Activated CD8-positive, alpha-beta T cell treated with anti-CD3 and anti-CD28 coated beads, Interleukin-2, amount 10 ng/mL, durations not matched to agents 7 days and 5 days (primary cell): ENCODE measurements at regions not wholly inside any gene's neighbourhood (a gene's known extent, or its start where the extent isn't known, plus 50 kb on each side); places are given as distances from the start of the nearest gene placed in this dataset.

ENCODE experiments used
- ATAC-seq: fragments of 150-1000 bp; cut with Tn5 transposase; one replicate; pipeline ENCODE4 v1.10.0; 2021; ENCODE audit warnings: moderate library complexity
- CTCF ChIA-PET: fragments of 350-600 bp; sonication (Branson Sonifier 250); formaldehyde crosslinking; loops from one replicate; lab custom pipeline; 2021; ENCODE audit warnings: antibody characterized with exemption; lab: Charles Lee
- POLR2A ChIA-PET: fragments of 350-600 bp; sonication (Branson Sonifier 250); formaldehyde crosslinking; loops from one replicate; lab custom pipeline; 2021; ENCODE audit warnings: antibody characterized with exemption; lab: Charles Lee
- DNase-seq: peaks from one replicate; pipeline ENCODE4 v3.0.0-alpha.2; 2020
- H3K27ac Mint-ChIP-seq: one replicate; pipeline ENCODE4 v1.8.0; 2021; ENCODE audit warnings: mild to moderate bottlenecking, mixed read lengths
- H3K27me3 Mint-ChIP-seq: one replicate; pipeline ENCODE4 v1.8.0; 2021; ENCODE audit warnings: low read depth, mixed read lengths
- H3K36me3 Mint-ChIP-seq: one replicate; pipeline ENCODE4 v1.8.0; 2021; ENCODE audit warnings: low read depth, mixed read lengths
- H3K4me1 Mint-ChIP-seq: one replicate; pipeline ENCODE4 v1.8.0; 2021; ENCODE audit warnings: low read depth, mixed read lengths
- H3K4me3 Mint-ChIP-seq: one replicate; pipeline ENCODE4 v1.8.0; 2021; ENCODE audit warnings: mild to moderate bottlenecking, mixed read lengths
- H3K9me3 Mint-ChIP-seq: one replicate; pipeline ENCODE4 v1.8.0; 2022; ENCODE audit warnings: mixed read lengths; ENCODE audit not compliant: insufficient read depth

DNA sequence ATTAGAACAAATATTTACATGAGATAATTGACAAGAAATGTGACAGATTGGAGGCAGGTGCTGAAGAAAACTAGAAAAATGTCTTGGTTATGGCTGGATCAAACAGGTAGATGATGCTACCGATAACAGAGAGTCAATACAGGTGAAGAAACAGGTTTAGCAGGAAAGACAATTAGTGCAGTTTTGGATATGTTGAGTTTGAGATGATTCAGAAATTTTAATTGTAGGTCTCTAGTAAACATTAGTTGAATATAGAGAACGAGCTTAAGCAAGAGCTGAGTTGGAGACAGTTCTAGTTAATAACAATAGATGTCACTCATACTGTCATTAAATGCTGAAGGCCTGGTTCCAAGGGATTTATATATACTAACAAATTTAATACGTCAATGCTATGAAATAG, 524.4 kb downstream of the NSUN3 start:
- H3K4me1 Mint-ChIP-seq, result no peaks in the 10 kb centered on the region
- H3K9me3 Mint-ChIP-seq, result no peaks in the 10 kb centered on the region
- DNase-seq (no peak), ATAC-seq (no peak)
- ChIA-PET CTCF (no interaction called here), POLR2A (no interaction called here)
- no peaks in the 10 kb centered on the region for H3K27me3 Mint-ChIP-seq
- H3K27ac Mint-ChIP-seq, result no peak overlapping the region
- H3K36me3 Mint-ChIP-seq, result no peaks in the 10 kb centered on the region
- no peak overlapping the region for H3K4me3 Mint-ChIP-seq

DNA sequence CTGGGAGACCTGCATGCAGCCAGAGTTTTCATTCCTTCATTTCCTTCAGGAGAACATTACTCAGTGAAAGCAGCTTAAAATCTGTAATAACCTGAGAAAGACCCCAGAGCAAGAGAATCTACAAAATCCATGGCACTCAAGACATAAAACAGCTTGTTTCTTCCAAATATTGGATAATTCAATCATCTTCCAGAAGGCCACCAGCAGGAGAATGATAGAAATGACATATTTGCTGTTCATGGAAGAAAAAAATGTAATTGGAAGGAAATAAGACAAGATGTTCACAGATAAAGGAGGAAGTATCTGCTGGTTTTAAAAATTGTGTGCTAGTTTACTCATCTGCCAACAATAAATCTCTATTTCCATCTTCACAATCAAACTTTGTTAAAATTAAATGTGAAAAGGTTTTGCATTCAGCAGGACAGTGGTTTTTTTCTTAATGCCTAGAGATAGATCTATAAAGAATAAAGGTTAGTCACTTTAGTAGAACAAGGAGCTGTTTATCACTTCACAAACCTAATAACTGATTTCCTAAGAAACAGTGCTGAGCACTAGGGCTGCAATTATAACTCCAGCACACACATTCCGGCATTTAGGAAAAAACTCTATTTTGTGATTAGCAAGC, 530.8 kb downstream of the NSUN3 start:
- ChIA-PET CTCF (no interaction called here), POLR2A (no interaction called here)
- H3K4me1 Mint-ChIP-seq, result no peaks in the 10 kb centered on the region
- no peak overlapping the region for H3K4me3 Mint-ChIP-seq
- H3K36me3 Mint-ChIP-seq, result no peaks in the 10 kb centered on the region
- no peaks in the 10 kb centered on the region for H3K27me3 Mint-ChIP-seq
- H3K27ac Mint-ChIP-seq, result no peak overlapping the region
- H3K9me3 Mint-ChIP-seq, result peaks cover 3% of the 10 kb centered on the region
- DNase-seq (no peak), ATAC-seq (no peak)

DNA sequence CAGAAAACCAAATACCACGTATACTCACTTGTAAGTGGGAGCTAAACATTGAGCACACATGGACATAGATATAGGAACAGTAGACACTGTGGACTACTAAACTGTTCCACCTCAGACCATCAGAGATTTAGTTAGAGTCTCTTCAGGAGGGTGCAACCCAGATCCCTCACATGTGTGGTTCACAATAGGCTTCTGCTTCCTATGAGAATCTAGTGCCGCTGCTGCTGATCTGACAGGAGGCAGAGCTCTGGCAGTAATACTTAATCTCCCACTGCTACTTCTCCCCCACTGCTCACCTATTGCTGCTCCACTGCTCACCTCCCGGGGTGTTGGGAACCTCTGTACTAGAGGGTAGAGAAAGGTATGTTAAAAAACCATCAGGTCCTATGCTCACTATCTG, 533.3 kb downstream of the NSUN3 start:
- Mint-ChIP-seq H3K4me3 (no peak overlapping the region), H3K27ac (no peak overlapping the region), H3K36me3 (no peaks in the 10 kb centered on the region), H3K9me3 (peaks cover 3% of the 10 kb centered on the region), H3K4me1 (no peaks in the 10 kb centered on the region), H3K27me3 (no peaks in the 10 kb centered on the region)
- CTCF ChIA-PET, result no interaction called here
- POLR2A ChIA-PET, result no interaction called here
- DNase-seq (no peak), ATAC-seq (no peak)

DNA sequence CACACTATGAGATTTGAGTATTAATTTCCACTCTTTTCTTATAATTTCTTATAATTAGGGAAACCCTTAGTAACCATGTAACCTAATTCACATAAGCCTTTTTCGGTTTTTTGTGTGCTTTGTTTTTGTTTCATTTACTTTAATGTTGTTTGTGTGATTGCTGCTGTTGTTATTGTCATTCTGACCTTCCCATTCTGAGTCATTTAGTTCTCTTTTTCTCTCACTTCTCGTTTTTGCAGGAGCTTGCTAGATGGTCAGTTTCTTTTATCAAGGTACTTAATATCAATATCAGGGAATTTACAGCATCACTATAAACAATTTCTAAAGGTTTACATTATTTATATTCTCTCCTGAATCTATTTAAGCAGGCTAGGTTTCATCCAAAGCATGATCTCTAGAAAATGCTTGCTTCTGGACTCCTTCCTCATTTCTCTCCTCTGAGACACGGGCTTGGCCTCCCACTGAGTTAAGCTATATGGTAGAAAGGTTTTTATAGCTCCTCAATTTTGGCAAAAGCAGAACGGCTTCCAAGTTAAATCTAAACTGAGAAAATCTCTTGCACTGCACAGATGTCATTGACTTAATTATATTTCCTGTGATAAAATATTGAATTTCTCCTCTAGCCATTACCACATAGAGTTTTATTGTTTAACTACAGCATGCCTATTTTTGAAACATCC, 534.2 kb downstream of the NSUN3 start:
- Mint-ChIP-seq H3K27me3 (no peaks in the 10 kb centered on the region), H3K36me3 (no peaks in the 10 kb centered on the region), H3K4me3 (no peak overlapping the region), H3K27ac (no peak overlapping the region), H3K9me3 (peaks cover 3% of the 10 kb centered on the region), H3K4me1 (no peaks in the 10 kb centered on the region)
- POLR2A ChIA-PET, result no interaction called here
- no peak for DNase-seq
- ATAC-seq, result no peak
- CTCF ChIA-PET, result no interaction called here

DNA sequence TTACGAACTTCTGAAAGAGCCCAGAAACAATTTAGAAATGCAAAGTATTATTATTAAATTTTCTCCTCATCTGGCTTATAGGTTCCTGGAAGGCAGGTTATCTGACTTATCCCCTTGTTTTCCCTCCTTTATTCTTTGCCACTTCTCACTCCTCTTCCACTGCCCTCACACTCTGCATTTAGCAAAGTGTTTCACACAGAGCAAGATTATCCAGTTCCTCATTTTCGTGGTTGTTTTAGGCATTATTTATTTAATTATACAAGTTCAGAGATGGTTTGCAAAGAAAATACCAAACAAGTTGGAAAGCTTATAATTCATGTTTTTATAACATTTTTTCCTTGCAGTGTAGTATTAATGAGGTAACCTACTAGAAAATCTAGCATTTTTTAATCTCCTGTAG, 544.9 kb downstream of the NSUN3 start:
- no peaks in the 10 kb centered on the region for H3K27me3 Mint-ChIP-seq
- no peak overlapping the region for H3K4me3 Mint-ChIP-seq
- ChIA-PET CTCF (no interaction called here), POLR2A (no interaction called here)
- no peaks in the 10 kb centered on the region for H3K36me3 Mint-ChIP-seq
- H3K27ac Mint-ChIP-seq, result no peak overlapping the region
- H3K9me3 Mint-ChIP-seq, result no peaks in the 10 kb centered on the region
- ATAC-seq (no peak), DNase-seq (no peak)
- no peaks in the 10 kb centered on the region for H3K4me1 Mint-ChIP-seq

DNA sequence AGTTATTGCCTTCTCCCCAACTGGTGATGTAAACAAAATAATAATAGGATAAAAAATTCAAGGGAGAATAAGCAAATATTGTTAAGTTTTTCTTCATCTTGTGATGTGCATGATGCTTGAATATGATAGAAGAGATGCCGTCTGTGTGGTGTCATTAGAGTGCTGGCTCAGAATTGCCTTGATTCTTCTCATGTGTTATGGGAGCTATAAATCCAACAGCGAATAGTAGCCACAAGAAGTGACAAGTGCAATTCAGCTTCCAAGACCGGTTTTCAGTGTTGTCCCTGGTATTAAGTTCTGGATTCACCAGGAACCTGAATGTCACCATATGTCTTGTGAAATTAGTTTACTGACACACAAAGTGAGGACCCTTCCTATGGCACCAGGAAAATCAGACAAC, 547.0 kb downstream of the NSUN3 start:
- DNase-seq, result no peak
- Mint-ChIP-seq H3K9me3 (no peaks in the 10 kb centered on the region), H3K4me3 (no peak overlapping the region), H3K36me3 (no peaks in the 10 kb centered on the region), H3K27me3 (no peaks in the 10 kb centered on the region), H3K27ac (no peak overlapping the region), H3K4me1 (no peaks in the 10 kb centered on the region)
- no peak for ATAC-seq
- POLR2A ChIA-PET, result no interaction called here
- CTCF ChIA-PET, result no interaction called here

DNA sequence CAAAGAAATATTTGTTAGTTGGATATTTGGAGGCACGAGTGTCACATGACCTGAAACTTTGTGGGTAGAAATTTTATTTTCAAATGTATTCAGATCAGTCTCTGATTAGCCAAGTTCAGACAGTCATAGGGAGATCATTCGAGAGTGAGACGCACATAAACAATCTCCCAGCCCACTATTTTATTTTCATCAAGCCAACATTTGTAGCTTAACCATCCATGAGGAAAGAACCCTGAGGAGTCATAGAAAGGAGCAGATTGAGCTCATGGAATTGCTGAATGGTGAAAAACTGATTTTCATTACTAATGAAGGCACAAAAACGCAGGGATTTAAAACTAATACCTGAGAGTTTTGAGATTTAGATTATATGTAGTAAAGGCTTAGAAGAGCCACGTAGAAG, 548.7 kb downstream of the NSUN3 start:
- DNase-seq (no peak), ATAC-seq (no peak)
- Mint-ChIP-seq H3K27ac (no peak overlapping the region), H3K4me3 (no peak overlapping the region), H3K36me3 (no peaks in the 10 kb centered on the region), H3K4me1 (no peaks in the 10 kb centered on the region), H3K9me3 (no peaks in the 10 kb centered on the region), H3K27me3 (no peaks in the 10 kb centered on the region)
- ChIA-PET POLR2A (no interaction called here), CTCF (no interaction called here)

DNA sequence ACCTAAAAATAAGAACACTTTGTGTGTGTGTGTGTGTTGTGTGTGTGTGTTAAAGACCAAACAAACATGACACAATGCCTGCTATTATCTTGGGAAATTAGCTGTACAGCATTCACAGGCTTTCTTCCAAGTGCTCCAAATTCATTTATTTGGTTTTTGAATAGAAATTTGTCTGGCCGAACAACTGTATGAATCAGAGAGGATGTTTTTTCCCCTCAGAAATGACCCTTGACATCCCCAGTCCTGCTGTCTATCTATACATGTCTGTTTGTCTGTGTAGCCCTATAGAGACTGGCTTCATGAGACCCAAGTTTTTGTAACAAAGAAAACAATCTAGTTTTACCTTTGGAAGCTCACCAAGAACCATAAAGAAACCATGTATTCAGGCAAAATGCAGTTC, 549.8 kb downstream of the NSUN3 start:
- CTCF ChIA-PET, result no interaction called here
- POLR2A ChIA-PET, result no interaction called here

DNA sequence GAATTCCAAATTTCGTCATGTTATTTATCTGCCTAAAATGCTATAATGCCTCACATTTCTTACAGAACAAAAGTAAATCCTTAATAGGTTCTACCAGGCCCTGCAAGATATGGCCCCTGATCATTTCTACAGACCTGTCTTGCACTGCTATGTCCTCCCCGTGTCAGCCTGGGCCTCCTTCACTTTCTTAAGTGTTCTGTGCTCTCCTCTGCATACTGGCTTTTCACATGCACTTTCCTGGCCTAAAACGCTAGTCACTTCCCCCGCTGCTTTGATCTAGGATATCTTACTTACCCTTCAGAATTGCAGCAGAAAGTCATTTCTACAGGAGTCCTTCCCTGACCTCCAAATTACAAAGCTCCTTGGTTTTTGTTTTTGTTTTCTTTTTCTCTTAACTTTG, 551.3 kb downstream of the NSUN3 start:
- Mint-ChIP-seq H3K4me3 (no peak overlapping the region), H3K9me3 (no peaks in the 10 kb centered on the region), H3K27ac (no peak overlapping the region), H3K27me3 (no peaks in the 10 kb centered on the region), H3K36me3 (no peaks in the 10 kb centered on the region), H3K4me1 (no peaks in the 10 kb centered on the region)
- POLR2A ChIA-PET, result no interaction called here
- no peak for DNase-seq
- ATAC-seq, result no peak
- CTCF ChIA-PET, result no interaction called here

More for the DNA sequence above, 549.8 kb downstream of the NSUN3 start:
- no peak for DNase-seq
- Mint-ChIP-seq H3K27me3 (no peaks in the 10 kb centered on the region), H3K27ac (no peak overlapping the region), H3K4me3 (no peak overlapping the region), H3K4me1 (no peaks in the 10 kb centered on the region), H3K9me3 (no peaks in the 10 kb centered on the region), H3K36me3 (no peaks in the 10 kb centered on the region)
- no peak for ATAC-seq

DNA sequence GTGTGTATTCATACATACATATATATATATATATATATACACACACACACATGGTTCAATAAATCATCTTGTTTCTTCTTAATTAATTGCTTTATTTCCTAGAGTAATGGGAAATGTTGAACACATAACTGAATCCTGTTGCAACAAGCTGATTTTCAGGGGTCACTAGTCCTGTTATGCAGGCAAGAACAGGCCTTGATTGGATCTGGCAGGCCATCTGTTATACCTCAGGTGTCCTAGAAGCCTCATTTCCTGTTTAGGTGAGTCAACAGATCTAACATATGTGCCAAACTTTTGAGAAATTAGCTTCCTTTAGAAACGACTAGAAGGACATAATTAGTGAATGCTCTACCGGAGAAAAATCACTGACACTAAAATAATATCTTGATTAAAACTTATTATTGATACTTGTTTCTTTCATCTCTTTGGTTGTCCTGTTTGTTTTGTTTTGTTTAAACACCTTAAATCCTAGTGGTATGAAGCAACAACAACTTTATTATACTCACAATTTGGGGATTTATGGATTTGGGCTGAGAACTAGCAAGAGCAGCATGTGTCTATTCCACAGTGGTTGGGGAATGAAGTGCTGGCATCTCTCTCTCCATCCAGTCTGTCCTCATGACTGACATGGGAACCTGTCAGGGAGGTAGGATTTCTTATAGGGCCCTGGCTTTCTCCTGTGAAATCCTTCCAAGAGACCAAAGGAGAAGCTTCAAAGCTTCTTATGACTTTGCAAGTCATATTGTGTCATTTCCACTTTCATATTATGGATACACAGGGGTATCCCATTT, 552.6 kb downstream of the NSUN3 start:
- Mint-ChIP-seq H3K36me3 (no peaks in the 10 kb centered on the region), H3K9me3 (no peaks in the 10 kb centered on the region), H3K4me3 (no peak overlapping the region), H3K27me3 (no peaks in the 10 kb centered on the region), H3K4me1 (no peaks in the 10 kb centered on the region), H3K27ac (no peak overlapping the region)
- ATAC-seq, result no peak
- POLR2A ChIA-PET, result no interaction called here
- DNase-seq, result no peak
- CTCF ChIA-PET, result no interaction called here

DNA sequence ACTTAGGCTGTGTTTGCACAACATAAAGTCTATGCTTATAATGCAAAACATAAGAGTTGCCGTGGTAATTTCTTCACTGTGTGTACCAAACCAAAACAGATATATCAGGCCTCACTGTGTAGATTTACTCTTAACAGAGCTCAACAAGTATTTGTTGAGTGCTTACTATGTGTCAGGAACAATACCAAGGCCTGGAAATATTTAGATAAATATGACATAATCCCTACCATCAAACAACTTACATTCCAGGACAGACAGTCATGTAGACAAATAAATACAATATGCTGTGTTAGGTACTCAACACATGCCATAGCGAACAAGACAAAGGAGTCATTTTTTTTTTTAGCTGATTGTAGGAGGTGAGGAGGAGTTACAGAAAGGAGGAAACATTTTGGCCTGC, 554.0 kb downstream of the NSUN3 start:
- peaks cover 5% of the 10 kb centered on the region for H3K9me3 Mint-ChIP-seq
- no peaks in the 10 kb centered on the region for H3K36me3 Mint-ChIP-seq
- H3K4me1 Mint-ChIP-seq, result no peaks in the 10 kb centered on the region
- ATAC-seq, result no peak
- no peak for DNase-seq
- H3K27me3 Mint-ChIP-seq, result no peaks in the 10 kb centered on the region
- H3K27ac Mint-ChIP-seq, result no peak overlapping the region
- H3K4me3 Mint-ChIP-seq, result no peak overlapping the region
- POLR2A ChIA-PET, result no interaction called here
- CTCF ChIA-PET, result no interaction called here

DNA sequence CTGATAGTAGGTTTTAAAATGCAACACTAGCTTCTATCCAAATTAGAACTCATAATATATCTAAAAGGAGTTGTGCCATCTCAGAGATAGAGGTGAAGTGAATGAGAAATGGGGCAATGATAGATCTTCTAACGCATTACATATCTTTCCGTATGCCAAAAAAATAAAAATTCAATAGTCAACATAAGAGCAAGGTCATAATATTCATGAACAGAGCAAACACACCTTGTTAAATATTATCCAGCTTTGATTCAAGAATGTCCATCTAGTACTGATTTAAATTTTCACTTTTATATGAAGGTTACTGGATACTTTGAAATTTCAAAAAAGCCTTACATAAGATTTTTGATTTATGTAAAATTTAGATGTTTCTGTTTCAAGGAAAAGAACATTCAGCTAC, 554.5 kb downstream of the NSUN3 start:
- no peak overlapping the region for H3K4me3 Mint-ChIP-seq
- CTCF ChIA-PET, result no interaction called here
- POLR2A ChIA-PET, result no interaction called here

More for the DNA sequence above, 554.5 kb downstream of the NSUN3 start:
- no peaks in the 10 kb centered on the region for H3K36me3 Mint-ChIP-seq
- H3K27me3 Mint-ChIP-seq, result no peaks in the 10 kb centered on the region
- H3K27ac Mint-ChIP-seq, result no peak overlapping the region
- peaks cover 5% of the 10 kb centered on the region for H3K9me3 Mint-ChIP-seq
- no peak for DNase-seq
- ATAC-seq, result no peak
- H3K4me1 Mint-ChIP-seq, result no peaks in the 10 kb centered on the region
